GM12878 (cell line): ENCODE measurements at regions not wholly inside any gene's neighbourhood (a gene's known extent, or its start where the extent isn't known, plus 50 kb on each side); places are given as distances from the start of the nearest gene placed in this dataset.

ENCODE experiments used
- ATAC-seq: fragments of 200-7000 bp; cut with Tn5 transposase; 3 replicates; pipeline ENCODE4 v1.9.1; 2020; ENCODE audit warnings: mild to moderate bottlenecking, moderate library complexity
- BruUV-seq: library from RNA; stranded (reverse); fragments of 400-500 nt; replicated peaks from 2 replicates; lab custom pipeline; 2021; lab: Mats Ljungman, UMichigan
- CTCF ChIA-PET: fragments of 300-600 bp; sonication (Branson Sonifier 250); formaldehyde crosslinking; extraction: SDS; loops from one replicate; lab custom pipeline; 2021; ENCODE audit warnings: inconsistent platforms; lab: Yijun Ruan, JAX
- POLR2A ChIA-PET: fragments of 350-600 bp; formaldehyde crosslinking; extraction: SDS; loops from one replicate; lab custom pipeline; 2021; ENCODE audit warnings: inconsistent platforms; lab: Charles Lee
- RAD21 ChIA-PET: fragments of 300-600 bp; sonication (Branson Sonifier 250); formaldehyde crosslinking; loops from one replicate; lab custom pipeline; 2023; ENCODE audit warnings: antibody characterized with exemption; ENCODE audit not compliant: unreplicated experiment; lab: Charles Lee
- SMC1A ChIA-PET: fragments of 300-600 bp; sonication (Branson Sonifier 250); formaldehyde crosslinking; loops from one replicate; lab custom pipeline; 2023; ENCODE audit not compliant: unreplicated experiment, uncharacterized antibody; lab: Charles Lee
- DNase-seq: peaks from one replicate; pipeline ENCODE4 v3.0.0-alpha.2; 2011; ENCODE audit warnings: low read depth, low spot score
- FAIRE-seq: peaks from 3 replicates; lab custom pipeline; 2011; peaks lifted over from hg19 to GRCh38; lab: Jason Lieb, UNC
- H2AFZ ChIP-seq: 2 replicates; pipeline ENCODE4 v1.6.0; 2011; ENCODE audit warnings: low read depth, low read length, control low read depth; ENCODE audit not compliant: control insufficient read depth
- H3K27ac ChIP-seq: 2 replicates; pipeline ENCODE4 v1.5.1; 2011; ENCODE audit warnings: control low read depth; ENCODE audit not compliant: control insufficient read depth, insufficient read depth
- H3K27me3 ChIP-seq, 2 experiments: replicated peaks in 1 of 2; 2 replicates each; pipeline versions ENCODE4 v1.6.0 to v1.6.1; 2011; ENCODE audit warnings: low read length in 1 of 2; ENCODE audit not compliant: control insufficient read depth in 2 of 2, insufficient read depth in 2 of 2
- H3K36me3 ChIP-seq, 2 experiments: 2 replicates each; pipeline ENCODE4 v1.5.1; 2011; ENCODE audit warnings: low read length in 1 of 2; ENCODE audit not compliant: control insufficient read depth in 2 of 2, insufficient read depth in 2 of 2
- H3K4me1 ChIP-seq: 2 replicates; pipeline ENCODE4 v1.6.1; 2011; ENCODE audit warnings: mild to moderate bottlenecking, low read length, moderate library complexity, mixed read lengths; ENCODE audit not compliant: control insufficient read depth, insufficient read depth
- H3K4me2 ChIP-seq: 2 replicates; pipeline ENCODE4 v1.6.0; 2011; ENCODE audit warnings: control low read depth; ENCODE audit not compliant: control insufficient read depth, insufficient read depth
- H3K4me3 ChIP-seq: fragments of 200-600 bp; sonication (generic); 2 replicates; pipeline ENCODE4 v1.5.1; 2016
- H3K79me2 ChIP-seq: 2 replicates; pipeline ENCODE4 v1.6.0; 2011; ENCODE audit warnings: low read length; ENCODE audit not compliant: control insufficient read depth, insufficient read depth
- H3K9ac ChIP-seq: 2 replicates; pipeline ENCODE4 v1.8.0; 2011; ENCODE audit warnings: low read length, control low read depth, mixed read lengths; ENCODE audit not compliant: control insufficient read depth, insufficient read depth
- H3K9me3 ChIP-seq: replicated peaks from 3 replicates; pipeline ENCODE4 v1.5.1; 2011; ENCODE audit warnings: mild to moderate bottlenecking, low read length; ENCODE audit not compliant: control insufficient read depth, insufficient read depth
- H4K20me1 ChIP-seq: 2 replicates; pipeline ENCODE4 v1.6.0; 2011; ENCODE audit not compliant: control insufficient read depth, insufficient read depth
- ASH2L ChIP-seq: fragments of 300-600, 200-600 bp; sonication (generic); IDR thresholded peaks from 2 replicates; pipeline ENCODE4 v1.6.1; 2017; ENCODE audit warnings: low read depth, mild to moderate bottlenecking, borderline replicate concordance
- FOS ChIP-seq: IDR thresholded peaks from 3 replicates; pipeline ENCODE4 v1.6.1; 2011; ENCODE audit warnings: borderline replicate concordance; ENCODE audit not compliant: insufficient read length; ENCODE audit errors: extremely low read depth
- HCFC1 ChIP-seq: fragments of 150-350 bp; IDR thresholded peaks from 2 replicates; pipeline ENCODE4 v1.6.1; 2014; ENCODE audit warnings: low read length
- LARP7 ChIP-seq: fragments of 450-650 bp; IDR thresholded peaks from 2 replicates; pipeline ENCODE4 v1.6.1; 2017; ENCODE audit warnings: mild to moderate bottlenecking
- NFXL1 ChIP-seq: fragments of 450-650 bp; IDR thresholded peaks from 2 replicates; pipeline ENCODE4 v1.6.1; 2017; ENCODE audit warnings: antibody characterized with exemption, mild to moderate bottlenecking, borderline replicate concordance
- NR2C2 ChIP-seq: IDR thresholded peaks from 2 replicates; pipeline ENCODE4 v1.6.1; 2011; ENCODE audit warnings: borderline replicate concordance, low read depth; ENCODE audit not compliant: control insufficient read depth, insufficient read length
- RAD51 ChIP-seq: fragments of 450-650 bp; IDR thresholded peaks from 2 replicates; pipeline ENCODE4 v1.6.1; 2016; ENCODE audit warnings: moderate library complexity, mild to moderate bottlenecking, inconsistent platforms
- STAT3 ChIP-seq: IDR thresholded peaks from 2 replicates; pipeline ENCODE4 v1.6.1; 2011; ENCODE audit warnings: low read depth, low read length, improper control_type of control experiment
- YBX1 ChIP-seq: fragments of 450-650 bp; IDR thresholded peaks from 2 replicates; pipeline ENCODE4 v1.6.1; 2016; ENCODE audit warnings: antibody characterized with exemption
- YY1 ChIP-seq: IDR thresholded peaks from 2 replicates; pipeline ENCODE4 v1.6.1; 2011; ENCODE audit warnings: low read depth, mild to moderate bottlenecking, low read length
- ZNF207 ChIP-seq: fragments of 450-650 bp; IDR thresholded peaks from 2 replicates; pipeline ENCODE4 v1.6.1; 2014; ENCODE audit warnings: antibody characterized with exemption, mild to moderate bottlenecking, borderline replicate concordance
- WGBS: methylation state at CpG from one replicate; pipeline ENCODE4 v1.1.6; 2016; ENCODE audit warnings: low lambda C conversion rate; ENCODE audit not compliant: insufficient replicate concordance, insufficient coverage; ENCODE audit errors: missing lambda C conversion rate; 5-methylcytosine and 5-hydroxymethylcytosine counted together
- in situ Hi-C: fragments of 300-500 bp; cut with MboI; formaldehyde crosslinking; loops from 9 replicates; pipeline ENCODE4 v1.14.3; 2018; ENCODE audit warnings: mixed read lengths
- intact Hi-C: fragments of 100-400 bp; cut with micrococcal nuclease; formaldehyde crosslinking; loops from one replicate; pipeline ENCODE4 v1.14.2; 2022; ENCODE audit not compliant: unreplicated experiment
- TF ChIP-seq, protein P1 (sequence below): IDR thresholded peaks from 2 replicates; pipeline ENCODE4 v1.6.1; 2011; ENCODE audit warnings: low read depth, low read length, improper control_type of control experiment, borderline replicate concordance
- TF ChIP-seq, protein P2 (sequence below): IDR thresholded peaks from 2 replicates; pipeline ENCODE4 v1.6.1; 2011; ENCODE audit warnings: borderline replicate concordance, low read depth, mild to moderate bottlenecking, moderate library complexity, low read length; ENCODE audit not compliant: insufficient read depth, poor library complexity, severe bottlenecking
- TF ChIP-seq, protein P3 (sequence below): fragments of 450-650 bp; IDR thresholded peaks from 2 replicates; pipeline ENCODE4 v1.6.1; 2017; ENCODE audit warnings: mild to moderate bottlenecking, low read depth, inconsistent platforms; ENCODE audit not compliant: poor library complexity, severe bottlenecking
- TF ChIP-seq, protein P4 (sequence below): IDR thresholded peaks from 2 replicates; pipeline ENCODE4 v1.6.1; 2011; ENCODE audit warnings: mild to moderate bottlenecking, low read depth, low read length, moderate library complexity; ENCODE audit not compliant: insufficient replicate concordance

DNA sequence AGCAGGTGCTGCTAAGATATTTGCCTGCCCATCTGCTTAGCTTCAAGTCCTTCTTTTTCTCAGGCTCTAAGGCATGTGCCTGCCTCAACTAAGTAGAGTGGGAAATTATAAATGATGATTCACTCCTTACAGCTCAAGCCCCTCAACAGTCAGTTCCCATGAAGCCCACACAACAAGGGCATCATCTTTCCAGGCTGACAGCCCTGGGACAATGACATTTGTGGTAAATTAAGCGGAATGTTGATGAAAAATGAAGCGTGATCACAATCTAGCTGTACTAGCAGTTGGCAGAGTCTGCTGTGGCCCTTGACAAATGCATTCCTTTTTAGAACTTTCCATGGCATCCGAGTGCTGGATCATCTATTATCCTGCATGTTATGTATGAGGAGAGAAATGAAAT lies 548.6 kb downstream of the KIF4B start:
- no peak overlapping the region for H3K9ac ChIP-seq
- no peaks in the 10 kb centered on the region for H3K79me2 ChIP-seq
- H2AFZ ChIP-seq, result no peak overlapping the region
- WGBS, result 25% methylated on average over 3 of the region's 3 CpGs
- no peak overlapping the region for H3K27ac ChIP-seq
- ChIA-PET SMC1A (no interaction called here), POLR2A (no interaction called here), CTCF (no interaction called here), RAD21 (no interaction called here)
- in situ Hi-C loops, result no loop called here
- H3K4me2 ChIP-seq, result no peak overlapping the region
- no peaks in the 10 kb centered on the region for H4K20me1 ChIP-seq
- H3K4me3 ChIP-seq, result no peak overlapping the region
- BruUV-seq, result no TSS peak
- intact Hi-C loops, result no loop called here
- no peak for FAIRE-seq
- no peak for DNase-seq
- H3K9me3 ChIP-seq, result no peaks in the 10 kb centered on the region
- no peaks in the 10 kb centered on the region for H3K4me1 ChIP-seq
- no peaks in the 10 kb centered on the region for H3K27me3 ChIP-seq
- H3K36me3 ChIP-seq, result no peaks in the 10 kb centered on the region
- no peak for ATAC-seq
- TF ChIP-seq HCFC1 (no peak), RAD51 (no peak), LARP7 (no peak), ZNF207 (no peak), YBX1 (no peak), FOS (no peak), STAT3 (no peak), YY1 (no peak), ASH2L (no peak), NR2C2 (no peak), NFXL1 (no peak)
- TF ChIP-seq, protein P1, sequence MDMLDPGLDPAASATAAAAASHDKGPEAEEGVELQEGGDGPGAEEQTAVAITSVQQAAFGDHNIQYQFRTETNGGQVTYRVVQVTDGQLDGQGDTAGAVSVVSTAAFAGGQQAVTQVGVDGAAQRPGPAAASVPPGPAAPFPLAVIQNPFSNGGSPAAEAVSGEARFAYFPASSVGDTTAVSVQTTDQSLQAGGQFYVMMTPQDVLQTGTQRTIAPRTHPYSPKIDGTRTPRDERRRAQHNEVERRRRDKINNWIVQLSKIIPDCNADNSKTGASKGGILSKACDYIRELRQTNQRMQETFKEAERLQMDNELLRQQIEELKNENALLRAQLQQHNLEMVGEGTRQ, result no peak
- TF ChIP-seq, protein P2, sequence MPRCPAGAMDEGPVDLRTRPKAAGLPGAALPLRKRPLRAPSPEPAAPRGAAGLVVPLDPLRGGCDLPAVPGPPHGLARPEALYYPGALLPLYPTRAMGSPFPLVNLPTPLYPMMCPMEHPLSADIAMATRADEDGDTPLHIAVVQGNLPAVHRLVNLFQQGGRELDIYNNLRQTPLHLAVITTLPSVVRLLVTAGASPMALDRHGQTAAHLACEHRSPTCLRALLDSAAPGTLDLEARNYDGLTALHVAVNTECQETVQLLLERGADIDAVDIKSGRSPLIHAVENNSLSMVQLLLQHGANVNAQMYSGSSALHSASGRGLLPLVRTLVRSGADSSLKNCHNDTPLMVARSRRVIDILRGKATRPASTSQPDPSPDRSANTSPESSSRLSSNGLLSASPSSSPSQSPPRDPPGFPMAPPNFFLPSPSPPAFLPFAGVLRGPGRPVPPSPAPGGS, result no peak
- TF ChIP-seq, protein P3, sequence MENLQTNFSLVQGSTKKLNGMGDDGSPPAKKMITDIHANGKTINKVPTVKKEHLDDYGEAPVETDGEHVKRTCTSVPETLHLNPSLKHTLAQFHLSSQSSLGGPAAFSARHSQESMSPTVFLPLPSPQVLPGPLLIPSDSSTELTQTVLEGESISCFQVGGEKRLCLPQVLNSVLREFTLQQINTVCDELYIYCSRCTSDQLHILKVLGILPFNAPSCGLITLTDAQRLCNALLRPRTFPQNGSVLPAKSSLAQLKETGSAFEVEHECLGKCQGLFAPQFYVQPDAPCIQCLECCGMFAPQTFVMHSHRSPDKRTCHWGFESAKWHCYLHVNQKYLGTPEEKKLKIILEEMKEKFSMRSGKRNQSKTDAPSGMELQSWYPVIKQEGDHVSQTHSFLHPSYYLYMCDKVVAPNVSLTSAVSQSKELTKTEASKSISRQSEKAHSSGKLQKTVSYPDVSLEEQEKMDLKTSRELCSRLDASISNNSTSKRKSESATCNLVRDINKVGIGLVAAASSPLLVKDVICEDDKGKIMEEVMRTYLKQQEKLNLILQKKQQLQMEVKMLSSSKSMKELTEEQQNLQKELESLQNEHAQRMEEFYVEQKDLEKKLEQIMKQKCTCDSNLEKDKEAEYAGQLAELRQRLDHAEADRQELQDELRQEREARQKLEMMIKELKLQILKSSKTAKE, result no peak
- TF ChIP-seq, protein P4, sequence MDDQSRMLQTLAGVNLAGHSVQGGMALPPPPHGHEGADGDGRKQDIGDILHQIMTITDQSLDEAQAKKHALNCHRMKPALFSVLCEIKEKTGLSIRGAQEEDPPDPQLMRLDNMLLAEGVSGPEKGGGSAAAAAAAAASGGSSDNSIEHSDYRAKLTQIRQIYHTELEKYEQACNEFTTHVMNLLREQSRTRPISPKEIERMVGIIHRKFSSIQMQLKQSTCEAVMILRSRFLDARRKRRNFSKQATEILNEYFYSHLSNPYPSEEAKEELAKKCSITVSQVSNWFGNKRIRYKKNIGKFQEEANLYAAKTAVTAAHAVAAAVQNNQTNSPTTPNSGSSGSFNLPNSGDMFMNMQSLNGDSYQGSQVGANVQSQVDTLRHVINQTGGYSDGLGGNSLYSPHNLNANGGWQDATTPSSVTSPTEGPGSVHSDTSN, result no peak
